ENCODE measurements at regions not wholly inside any gene's neighbourhood (a gene's known extent, or its start where the extent isn't known, plus 50 kb on each side); places are given as distances from the start of the nearest gene placed in this dataset.

DNA sequence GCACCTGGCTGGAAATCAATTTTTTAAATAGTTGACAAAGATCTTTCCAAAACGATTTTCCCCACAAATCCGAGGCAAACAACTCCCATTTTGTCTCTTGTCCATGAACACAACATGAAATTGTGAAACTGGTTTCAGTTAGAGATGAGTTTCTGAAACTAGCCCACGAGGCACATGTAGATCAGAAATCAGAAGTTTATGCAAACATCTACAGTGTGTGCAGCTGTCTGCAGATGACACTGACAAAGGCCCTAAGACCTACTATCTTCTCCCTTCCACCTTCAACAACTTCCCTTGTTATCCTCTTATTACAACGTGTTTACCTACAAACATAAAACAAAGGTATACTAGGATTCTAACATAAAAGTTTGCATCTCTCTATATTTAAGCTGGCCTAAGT lies 183.3 kb downstream of the DIRAS2 start:
- Histone ChIP-seq H3K9me3 (ENCODE audit: control insufficient read depth, insufficient read depth, low read depth, low read length) (no peaks in the 10 kb centered on the region), H3K4me1 (ENCODE audit: control insufficient read depth, insufficient read depth, low read length) (no peaks in the 10 kb centered on the region), H3K4me3 (ENCODE audit: low read depth, low read length) (no peak overlapping the region), H3K36me3 (ENCODE audit: control insufficient read depth in 2 of 2, insufficient read depth in 1 of 2, low read length in 2 of 2) (no peaks in the 10 kb centered on the region), H3K27ac (ENCODE audit: extremely low read depth, low read depth, low read length) (no peak overlapping the region)
- ChIA-PET CTCF (interaction anchor here (1.1 kb wide), 1 partner anchor 316 kb away, joined by 3 read pairs; no protein-coding TSS in a partner anchor), POLR2A (no interaction called here)
- TF ChIP-seq, protein P1, sequence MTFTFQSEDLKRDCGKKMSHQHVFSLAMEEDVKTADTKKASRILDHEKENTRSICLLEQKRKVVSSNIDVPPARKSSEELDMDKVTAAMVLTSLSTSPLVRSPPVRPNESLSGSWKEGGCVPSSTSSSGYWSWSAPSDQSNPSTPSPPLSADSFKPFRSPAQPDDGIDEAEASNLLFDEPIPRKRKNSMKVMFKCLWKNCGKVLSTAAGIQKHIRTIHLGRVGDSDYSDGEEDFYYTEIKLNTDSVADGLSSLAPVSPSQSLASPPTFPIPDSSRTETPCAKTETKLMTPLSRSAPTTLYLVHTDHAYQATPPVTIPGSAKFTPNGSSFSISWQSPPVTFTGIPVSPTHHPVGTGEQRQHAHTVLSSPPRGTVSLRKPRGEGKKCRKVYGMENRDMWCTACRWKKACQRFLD (tag by site-specific recombination; IDR thresholded peaks at IDR 0.05) = no peak
- TF ChIP-seq ZNF223 (tag by site-specific recombination; IDR thresholded peaks at IDR 0.05) = no peak
- TF ChIP-seq ZNF660 (tag by site-specific recombination; IDR thresholded peaks at IDR 0.05) = no peak
- no peak for TF ChIP-seq YY2 (tag by site-specific recombination; IDR thresholded peaks at IDR 0.05)
- TF ChIP-seq REPIN1 (tag by site-specific recombination; IDR thresholded peaks at IDR 0.05; ENCODE audit: low read depth) = no peak
- TF ChIP-seq PRDM6 (tag by site-specific recombination; IDR thresholded peaks at IDR 0.05) = no peak
- TF ChIP-seq, protein P2, sequence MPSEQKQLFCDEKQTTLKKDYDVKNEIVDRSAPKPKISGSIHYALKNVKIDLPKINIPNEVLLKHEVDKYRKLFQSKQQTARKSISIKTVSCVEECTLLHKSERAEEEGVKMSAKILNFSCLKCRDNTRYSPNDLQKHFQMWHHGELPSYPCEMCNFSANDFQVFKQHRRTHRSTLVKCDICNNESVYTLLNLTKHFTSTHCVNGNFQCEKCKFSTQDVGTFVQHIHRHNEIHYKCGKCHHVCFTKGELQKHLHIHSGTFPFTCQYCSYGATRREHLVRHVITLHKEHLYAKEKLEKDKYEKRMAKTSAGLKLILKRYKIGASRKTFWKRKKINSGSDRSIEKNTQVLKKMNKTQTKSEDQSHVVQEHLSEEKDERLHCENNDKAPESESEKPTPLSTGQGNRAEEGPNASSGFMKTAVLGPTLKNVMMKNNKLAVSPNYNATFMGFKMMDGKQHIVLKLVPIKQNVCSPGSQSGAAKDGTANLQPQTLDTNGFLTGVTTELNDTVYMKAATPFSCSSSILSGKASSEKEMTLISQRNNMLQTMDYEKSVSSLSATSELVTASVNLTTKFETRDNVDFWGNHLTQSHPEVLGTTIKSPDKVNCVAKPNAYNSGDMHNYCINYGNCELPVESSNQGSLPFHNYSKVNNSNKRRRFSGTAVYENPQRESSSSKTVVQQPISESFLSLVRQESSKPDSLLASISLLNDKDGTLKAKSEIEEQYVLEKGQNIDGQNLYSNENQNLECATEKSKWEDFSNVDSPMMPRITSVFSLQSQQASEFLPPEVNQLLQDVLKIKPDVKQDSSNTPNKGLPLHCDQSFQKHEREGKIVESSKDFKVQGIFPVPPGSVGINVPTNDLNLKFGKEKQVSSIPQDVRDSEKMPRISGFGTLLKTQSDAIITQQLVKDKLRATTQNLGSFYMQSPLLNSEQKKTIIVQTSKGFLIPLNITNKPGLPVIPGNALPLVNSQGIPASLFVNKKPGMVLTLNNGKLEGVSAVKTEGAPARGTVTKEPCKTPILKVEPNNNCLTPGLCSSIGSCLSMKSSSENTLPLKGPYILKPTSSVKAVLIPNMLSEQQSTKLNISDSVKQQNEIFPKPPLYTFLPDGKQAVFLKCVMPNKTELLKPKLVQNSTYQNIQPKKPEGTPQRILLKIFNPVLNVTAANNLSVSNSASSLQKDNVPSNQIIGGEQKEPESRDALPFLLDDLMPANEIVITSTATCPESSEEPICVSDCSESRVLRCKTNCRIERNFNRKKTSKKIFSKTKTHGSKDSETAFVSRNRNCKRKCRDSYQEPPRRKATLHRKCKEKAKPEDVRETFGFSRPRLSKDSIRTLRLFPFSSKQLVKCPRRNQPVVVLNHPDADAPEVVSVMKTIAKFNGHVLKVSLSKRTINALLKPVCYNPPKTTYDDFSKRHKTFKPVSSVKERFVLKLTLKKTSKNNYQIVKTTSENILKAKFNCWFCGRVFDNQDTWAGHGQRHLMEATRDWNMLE (tag by site-specific recombination; conservative IDR thresholded peaks at IDR 0.05; ENCODE audit: low read depth) = no peak
- TF ChIP-seq ZNF324 (tag by site-specific recombination; IDR thresholded peaks at IDR 0.05) = no peak
- TF ChIP-seq HOXA7 (CRISPR knock-in tag; IDR thresholded peaks at IDR 0.05; ENCODE audit: borderline replicate concordance) = no peak
- TF ChIP-seq ZNF140 (tag by site-specific recombination; IDR thresholded peaks at IDR 0.05) = no peak
- no peak for TF ChIP-seq ZIC2 (tag by site-specific recombination; IDR thresholded peaks at IDR 0.05)
- TF ChIP-seq, protein P3, sequence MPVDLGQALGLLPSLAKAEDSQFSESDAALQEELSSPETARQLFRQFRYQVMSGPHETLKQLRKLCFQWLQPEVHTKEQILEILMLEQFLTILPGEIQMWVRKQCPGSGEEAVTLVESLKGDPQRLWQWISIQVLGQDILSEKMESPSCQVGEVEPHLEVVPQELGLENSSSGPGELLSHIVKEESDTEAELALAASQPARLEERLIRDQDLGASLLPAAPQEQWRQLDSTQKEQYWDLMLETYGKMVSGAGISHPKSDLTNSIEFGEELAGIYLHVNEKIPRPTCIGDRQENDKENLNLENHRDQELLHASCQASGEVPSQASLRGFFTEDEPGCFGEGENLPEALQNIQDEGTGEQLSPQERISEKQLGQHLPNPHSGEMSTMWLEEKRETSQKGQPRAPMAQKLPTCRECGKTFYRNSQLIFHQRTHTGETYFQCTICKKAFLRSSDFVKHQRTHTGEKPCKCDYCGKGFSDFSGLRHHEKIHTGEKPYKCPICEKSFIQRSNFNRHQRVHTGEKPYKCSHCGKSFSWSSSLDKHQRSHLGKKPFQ (tag by site-specific recombination; IDR thresholded peaks at IDR 0.05) = no peak
- TF ChIP-seq ZNF311 (tag by site-specific recombination; IDR thresholded peaks at IDR 0.05; ENCODE audit: borderline replicate concordance) = no peak
- TF ChIP-seq ZNF24 (tag by site-specific recombination; IDR thresholded peaks at IDR 0.05) = no peak
- no peak for TF ChIP-seq ZNF175 (tag by site-specific recombination; IDR thresholded peaks at IDR 0.05)
- TF ChIP-seq ZNF624 (tag by site-specific recombination; IDR thresholded peaks at IDR 0.05) = no peak
- no peak for TF ChIP-seq ZNF530 (tag by site-specific recombination; IDR thresholded peaks at IDR 0.05; ENCODE audit: low read depth)

DNA sequence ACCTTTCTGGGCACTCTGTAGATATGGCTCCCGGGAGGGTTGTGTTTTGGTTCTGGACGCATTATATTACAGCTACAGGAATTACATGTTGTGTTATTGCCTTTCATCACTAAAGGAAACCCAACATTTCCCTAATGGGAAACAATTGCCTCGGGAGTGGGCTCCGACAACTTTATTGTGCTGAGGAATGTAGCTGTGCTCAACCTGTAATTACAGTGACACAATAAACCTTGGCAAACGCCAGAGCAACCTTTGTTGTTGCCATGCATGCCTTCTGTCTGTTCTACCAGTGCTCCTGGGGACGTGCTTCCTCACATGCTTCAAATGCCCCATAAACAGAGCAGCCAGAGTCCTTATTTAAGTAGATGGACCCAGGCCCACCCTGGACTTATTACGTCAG lies 182.4 kb downstream of the DIRAS2 start:
- Histone ChIP-seq H3K9me3 (ENCODE audit: control insufficient read depth, insufficient read depth, low read depth, low read length) (no peaks in the 10 kb centered on the region), H3K4me3 (ENCODE audit: low read depth, low read length) (no peak overlapping the region), H3K36me3 (ENCODE audit: control insufficient read depth in 2 of 2, insufficient read depth in 1 of 2, low read length in 2 of 2) (no peaks in the 10 kb centered on the region), H3K27ac (ENCODE audit: extremely low read depth, low read depth, low read length) (no peak overlapping the region), H3K4me1 (ENCODE audit: control insufficient read depth, insufficient read depth, low read length) (no peaks in the 10 kb centered on the region)
- POLR2A ChIA-PET = no interaction called here
- TF ChIP-seq SP7 (tag by site-specific recombination; IDR thresholded peaks at IDR 0.05) = peak; percentile 91
- no peak for TF ChIP-seq ZSCAN23 (tag by site-specific recombination; IDR thresholded peaks at IDR 0.05)
- CTCF ChIA-PET = no interaction called here
